T-helper 22 cell (primary cell): ENCODE measurements at regions not wholly inside any gene's neighbourhood (a gene's known extent, or its start where the extent isn't known, plus 50 kb on each side); places are given as distances from the start of the nearest gene placed in this dataset.
"Not testable (repeated sequence)": the region's sequence is repeated elsewhere in the genome, so short reads cannot be mapped to it uniquely, and the experiment has no call there.

Experiments
- DNase-seq: peaks from one replicate; pipeline ENCODE4 v3.0.0-alpha.2; 2020; ENCODE audit warnings: low read depth

DNA sequence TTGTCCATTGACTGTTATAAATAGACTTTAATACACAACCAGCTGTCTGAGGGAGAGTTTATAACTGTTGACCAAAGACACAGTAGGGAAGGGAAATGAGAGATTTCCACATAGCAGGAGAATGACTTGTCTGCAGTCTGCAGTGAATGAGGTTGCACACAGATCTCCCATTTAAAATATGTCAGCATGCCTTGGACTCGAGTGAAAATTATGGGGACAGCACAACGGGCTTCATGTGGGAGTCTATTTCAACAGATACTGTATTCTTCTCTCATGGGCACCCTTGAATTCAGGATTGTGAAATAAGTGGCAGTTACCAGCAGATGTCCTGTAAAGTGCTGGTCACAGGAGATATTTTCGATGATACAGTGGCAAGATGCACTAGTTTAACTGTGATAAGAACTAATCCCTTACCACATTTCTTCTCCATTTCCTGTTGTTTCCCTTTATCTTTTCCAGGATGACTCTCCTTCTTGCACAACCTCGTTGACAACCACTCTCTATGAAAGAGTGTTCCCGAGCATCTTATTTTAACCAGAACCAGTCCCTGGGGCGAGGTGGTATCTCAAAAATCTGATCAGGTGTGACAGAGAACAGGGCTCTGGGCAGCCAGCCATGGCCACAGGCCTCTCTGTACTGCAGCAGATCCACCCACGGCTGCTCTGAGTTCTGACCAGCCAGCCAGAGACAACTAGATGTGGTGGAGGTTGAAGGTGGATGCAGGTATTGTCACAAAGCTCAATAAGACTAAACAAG is 51.5 kb upstream of the MAP3K1 start:
- no peak for DNase-seq

DNA sequence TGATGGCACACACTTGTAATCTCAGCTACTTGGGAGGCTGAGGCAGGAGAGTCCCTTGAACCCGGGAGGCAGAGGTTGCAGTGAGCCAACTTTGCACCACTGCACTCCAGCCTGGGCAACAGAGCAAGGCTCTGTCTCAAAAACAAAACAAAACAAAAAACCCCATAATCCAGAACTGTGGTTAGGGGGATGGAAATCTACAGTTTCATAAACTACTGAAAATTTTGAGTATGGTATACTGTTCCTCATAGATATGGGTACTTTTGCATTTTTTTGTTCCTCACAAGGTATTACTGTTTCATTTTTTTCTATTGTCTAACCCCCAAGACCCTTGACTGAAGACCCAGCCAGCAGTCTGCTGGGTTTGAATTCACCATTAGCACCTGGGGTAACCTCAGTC is 52.2 kb upstream of the MAP3K1 start:
- no peak for DNase-seq

DNA sequence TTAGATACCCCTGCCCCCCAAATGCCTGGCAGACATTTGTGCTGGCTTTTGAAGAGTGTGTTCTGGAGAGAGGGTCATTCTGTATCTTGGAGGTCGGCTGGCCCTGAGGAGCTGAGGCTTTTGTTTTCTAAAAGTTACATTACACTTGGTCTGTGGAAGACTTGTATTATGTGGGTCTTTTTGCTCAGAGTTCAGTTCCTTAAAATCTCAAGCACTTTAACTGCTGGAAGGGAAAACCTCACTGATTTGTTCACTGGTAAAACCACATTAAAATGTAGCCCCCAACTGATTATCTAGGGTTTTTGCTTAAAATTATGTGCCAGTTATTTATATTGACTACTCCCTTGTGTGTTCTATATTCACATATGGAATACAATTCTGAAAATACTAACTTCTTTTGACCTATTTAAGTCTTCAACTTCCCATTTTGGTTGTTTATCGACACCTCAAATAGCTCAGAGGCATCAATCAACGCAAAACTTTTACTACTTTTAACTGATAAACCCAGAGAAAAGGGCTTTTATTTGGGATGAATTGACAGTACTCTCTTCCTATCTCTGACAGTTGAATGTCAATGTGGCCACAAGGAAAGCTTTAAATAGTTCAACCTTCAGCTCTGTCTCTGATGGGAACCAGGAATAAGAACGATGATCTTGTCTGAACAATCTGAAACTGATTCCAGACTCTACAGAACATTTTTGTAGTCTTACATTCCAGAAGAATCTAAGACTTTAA is 54.0 kb upstream of the MAP3K1 start:
- no peak for DNase-seq

DNA sequence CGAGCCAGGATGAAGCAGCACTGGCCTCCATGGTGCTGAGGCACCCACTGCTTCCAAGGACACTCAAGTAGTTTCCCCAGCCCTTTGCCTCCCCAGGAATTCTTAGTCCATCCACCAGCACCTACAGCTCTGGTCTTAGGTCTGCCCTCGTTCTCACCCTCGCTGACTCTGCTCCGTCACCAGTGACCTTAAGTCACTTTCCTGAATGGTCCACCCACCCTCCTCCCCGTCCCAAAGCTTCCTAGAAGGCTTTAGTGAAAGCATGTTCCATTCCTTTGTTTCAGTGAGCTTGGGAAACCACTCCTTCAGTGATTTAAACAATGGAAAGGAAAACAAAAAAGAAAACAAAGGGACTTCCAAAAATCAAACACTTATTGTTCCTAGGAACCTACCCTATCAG is 54.6 kb upstream of the MAP3K1 start:
- DNase-seq: no peak

DNA sequence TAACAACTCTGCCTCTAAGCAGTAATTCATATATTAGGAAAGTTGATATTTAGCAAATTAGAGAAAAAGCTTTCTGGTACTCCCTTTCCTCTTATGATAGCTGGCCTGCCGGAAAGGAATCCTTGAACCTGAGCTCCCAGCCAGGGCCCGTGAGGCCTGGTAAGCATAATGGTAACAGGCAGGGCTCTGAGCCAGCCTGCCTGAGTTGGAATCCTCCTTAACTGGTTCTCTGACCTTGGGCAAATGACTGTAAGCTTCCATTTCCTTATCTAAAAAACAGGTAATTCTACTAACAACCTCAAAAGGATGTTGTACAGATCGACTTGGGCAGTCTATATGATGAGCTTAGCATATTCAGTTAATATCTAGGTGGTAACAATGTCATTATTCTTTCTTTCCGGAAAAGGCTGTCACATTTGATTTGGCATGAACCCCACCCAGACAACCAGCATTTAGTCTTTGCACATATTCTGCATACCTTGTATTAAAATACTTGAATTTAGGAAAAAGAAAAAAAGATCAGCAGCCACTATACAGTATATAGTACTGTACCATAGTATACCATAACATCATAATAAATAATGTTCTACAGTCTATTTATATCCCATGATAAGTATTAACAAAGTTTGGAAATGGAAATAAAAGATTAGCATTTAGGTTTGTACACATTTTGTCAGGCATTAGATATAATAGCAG is 55.7 kb upstream of the MAP3K1 start:
- DNase-seq: no peak

DNA sequence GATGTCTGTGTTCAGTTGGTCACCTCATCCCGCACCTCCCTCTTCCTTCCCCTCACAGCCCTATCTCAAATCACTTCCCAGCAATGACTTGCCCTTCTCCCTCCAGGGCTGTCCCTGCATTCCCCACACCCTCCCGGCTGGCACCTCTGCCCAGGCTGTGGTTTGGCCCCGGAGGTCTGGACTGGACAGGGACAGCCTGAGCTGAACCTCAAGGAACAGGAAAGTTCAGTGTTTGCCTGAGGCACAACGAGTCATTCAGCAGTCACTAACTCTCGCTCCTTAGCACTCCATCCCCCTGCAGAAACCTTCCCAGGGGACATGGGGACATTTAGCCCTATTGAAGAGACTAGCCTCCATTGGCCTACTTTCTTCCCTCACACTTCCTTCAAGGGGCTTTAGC is 58.3 kb upstream of the MAP3K1 start:
- no peak for DNase-seq

DNA sequence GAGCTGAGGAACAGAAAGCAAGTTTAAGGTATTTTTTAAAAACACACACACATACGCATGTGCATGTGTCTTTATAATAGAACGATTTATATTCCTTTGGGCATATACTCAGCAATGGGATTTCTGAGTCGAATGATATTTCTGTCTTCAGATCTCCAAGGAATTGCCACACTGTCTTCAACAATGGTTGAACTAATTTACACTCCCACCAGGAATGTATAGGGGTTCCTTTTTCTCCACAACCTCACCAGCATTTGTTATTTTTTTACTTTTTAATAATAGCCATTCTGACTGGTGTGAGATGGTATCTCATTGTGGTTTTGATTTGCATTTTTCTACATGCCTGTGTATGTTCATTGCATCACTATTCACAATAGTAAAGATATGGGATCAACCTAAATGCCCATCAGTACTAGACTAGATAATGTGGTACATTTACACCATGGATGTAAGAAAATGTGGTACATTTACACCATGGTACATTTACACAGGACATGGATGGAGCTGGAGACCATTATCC is 60.3 kb upstream of the MAP3K1 start:
- DNase-seq: no peak

DNA sequence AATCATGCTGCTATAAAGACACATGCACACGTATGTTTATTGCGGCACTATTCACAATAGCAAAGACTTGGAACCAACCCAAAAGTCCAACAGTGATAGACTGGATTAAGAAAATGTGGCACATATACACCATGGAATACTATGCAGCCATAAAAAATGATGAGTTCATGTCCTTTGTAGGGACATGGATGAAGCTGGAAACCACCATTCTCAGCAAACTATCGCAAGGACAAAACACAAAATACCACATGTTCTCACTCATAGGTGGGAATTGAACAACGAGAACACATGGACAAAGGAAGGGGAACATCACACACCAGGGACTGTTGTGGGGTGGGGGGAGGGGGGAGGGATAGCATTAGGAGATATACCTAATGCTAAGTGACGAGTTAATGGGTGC is 61.8 kb upstream of the MAP3K1 start:
- DNase-seq: not testable (repeated sequence)

DNA sequence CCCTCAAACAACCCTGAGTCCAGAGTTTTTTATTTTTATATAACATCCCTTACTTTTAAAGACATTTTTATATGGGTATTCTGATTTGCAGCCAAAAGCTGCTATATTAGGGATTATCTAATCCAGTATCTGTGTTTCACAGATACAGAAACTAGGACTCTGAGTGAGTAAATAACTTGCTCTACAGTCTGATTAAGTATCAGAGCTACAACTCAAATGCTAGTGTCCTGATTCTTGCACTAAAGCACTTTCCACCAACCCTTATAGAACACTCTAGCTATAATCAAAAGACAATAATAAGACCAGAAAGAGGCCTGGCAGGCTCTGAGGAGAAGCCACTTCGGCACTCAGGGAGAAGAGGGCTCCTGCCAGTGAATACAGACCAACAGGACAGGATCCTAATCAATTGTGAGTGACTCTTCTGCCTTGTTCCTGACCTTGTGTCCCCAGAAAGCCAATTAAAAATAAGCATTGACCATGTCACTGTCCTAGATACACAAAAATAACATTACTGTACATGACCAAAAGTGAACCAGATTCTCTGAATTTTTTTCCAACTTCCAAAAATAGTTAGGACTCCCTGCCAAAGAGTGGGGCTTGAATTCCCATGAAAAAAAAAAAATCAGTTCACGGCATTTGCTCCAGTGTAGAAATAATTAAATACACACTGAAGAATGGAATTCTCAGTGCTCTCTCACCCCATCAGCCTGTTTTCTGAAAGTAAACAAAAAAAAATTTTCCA is 63.6 kb upstream of the MAP3K1 start:
- no peak for DNase-seq

DNA sequence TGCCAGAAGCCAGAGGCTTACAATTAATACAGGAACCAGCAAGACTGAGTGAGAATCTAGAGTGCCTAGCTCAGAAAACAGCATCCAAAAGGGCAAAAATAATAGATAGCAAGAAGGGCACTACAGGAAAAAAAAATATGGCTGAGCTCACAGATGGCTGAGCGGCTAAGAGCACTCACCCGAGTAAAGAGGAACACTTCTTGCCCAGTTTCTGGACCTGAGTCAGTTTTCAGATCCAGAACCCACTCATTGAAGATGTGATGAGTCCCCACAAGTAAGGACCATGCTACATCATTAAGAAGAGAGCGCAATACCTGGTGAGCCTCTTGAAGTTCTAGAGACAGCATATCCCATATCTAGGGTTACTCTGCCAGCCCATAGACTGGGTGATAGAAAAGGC is 65.5 kb upstream of the MAP3K1 start:
- no peak for DNase-seq

DNA sequence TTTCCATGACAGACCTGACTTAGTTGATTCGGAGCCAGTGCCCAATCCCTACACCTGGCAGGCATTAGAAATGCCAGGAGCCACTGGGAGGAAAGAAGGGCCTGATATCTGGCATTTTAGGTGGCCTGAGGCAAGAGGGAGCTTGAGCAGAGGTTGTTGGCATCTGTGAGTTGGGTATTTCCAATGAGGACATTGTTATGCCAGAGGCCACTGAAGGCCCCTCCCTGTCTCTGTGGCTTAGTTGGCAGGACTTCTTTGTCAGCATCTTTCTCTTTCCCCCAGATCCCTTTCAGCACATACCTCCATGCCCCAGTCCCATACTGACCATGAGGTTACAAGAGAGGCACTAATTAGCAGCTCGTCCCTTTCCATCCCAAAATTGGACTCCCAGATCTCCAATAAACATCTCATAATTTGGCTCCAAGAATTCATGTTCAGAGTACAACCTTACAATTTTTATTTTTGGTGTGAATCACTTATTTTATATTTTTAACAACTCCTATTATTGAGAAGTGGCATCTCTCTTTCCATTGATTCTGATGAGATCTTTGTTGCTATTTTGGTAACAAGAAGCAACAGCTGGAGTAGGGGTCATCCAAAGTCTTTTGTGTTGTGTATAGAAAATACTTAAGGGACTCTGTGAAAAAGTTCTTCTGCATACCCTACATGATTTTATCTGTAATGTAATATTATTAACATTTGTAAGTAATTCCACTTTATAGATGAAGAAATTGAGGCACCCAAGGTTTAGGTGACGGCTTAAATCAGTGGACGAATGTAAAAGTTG is 68.6 kb upstream of the MAP3K1 start:
- DNase-seq: no peak

DNA sequence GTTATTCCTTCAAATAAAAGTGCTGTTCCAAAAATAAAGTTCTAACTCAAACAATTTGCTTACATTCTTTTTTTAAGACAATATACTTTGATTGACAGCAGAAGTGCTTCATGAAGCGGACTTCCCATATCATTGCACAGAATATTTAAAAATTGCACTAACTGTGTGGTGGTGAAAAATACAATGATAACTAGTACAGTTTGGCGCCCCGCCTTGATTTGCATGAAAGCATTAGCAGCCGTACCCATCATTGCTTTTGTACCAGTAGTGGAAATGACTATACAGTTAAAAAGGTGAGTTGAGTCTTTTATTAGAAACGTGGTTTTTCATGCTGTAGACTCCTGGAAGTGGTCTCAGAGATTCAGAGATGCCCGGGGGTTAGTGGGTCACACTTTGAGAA is 69.5 kb upstream of the MAP3K1 start:
- no peak for DNase-seq

DNA sequence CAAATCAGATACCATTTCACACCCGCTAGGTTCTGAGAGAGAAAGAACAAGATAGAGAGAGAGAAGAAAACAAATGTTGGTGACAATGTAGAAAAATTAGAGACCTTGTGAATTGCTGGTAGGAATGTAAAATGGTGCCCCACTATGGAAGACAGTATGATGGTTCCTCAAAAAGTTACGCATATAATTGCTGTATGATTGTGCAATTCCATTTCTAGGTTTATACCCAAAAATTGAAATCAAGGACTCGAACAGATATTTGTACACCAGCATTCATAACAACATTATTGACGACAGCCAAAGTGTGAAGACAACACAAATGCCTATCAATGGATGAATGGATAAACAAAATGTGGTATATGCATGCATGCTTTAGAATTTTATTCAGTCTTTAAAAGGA is 74.5 kb upstream of the MAP3K1 start:
- no peak for DNase-seq

DNA sequence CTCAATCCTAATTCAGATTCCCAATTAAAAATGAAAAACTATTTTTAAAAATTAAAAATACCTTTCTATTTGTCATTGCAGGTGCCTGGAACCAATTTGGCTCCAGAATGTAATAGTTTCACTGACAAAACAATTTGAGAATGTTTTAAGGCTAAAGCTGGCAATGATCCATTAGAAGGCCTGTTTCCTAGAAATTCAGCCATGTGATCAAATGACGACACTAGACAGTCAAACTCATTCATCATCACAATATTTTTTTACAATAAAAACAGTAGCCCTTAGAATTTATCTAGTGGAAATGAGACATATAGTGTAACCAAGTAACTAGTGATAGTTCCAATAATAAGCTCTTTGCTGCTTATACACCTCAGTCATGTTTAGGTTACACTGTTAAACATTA is 75.4 kb upstream of the MAP3K1 start:
- no peak for DNase-seq

DNA sequence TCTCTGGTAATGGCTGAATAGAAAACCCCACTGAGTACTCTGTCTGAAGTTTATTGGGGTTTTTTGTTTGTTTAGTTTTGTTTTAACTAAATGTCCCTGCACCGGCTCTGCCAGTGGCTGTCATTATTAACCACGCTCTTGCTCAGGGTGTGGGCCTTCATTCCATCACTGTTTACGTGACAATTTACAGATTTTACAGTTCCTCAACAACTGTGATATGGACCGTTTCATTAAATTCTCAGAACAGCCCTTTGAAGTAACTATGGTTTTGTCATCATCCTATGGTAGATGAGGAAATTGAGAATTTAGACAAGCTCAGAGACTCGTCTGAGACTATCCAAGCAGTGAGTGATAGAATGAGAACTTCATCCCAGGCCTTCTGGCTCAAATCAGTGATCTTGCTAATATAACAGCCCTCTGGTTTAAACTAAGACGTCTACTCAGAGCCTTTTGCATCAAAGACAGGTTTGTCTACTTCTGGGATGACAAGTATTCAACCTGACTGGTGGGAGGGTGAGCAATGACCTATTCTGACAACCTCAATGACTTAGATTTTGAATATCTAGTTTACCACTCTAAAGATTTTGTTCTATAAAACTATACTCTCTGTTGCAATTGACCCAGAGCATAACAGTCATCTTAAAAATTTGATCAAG is 77.3 kb upstream of the MAP3K1 start:
- no peak for DNase-seq

DNA sequence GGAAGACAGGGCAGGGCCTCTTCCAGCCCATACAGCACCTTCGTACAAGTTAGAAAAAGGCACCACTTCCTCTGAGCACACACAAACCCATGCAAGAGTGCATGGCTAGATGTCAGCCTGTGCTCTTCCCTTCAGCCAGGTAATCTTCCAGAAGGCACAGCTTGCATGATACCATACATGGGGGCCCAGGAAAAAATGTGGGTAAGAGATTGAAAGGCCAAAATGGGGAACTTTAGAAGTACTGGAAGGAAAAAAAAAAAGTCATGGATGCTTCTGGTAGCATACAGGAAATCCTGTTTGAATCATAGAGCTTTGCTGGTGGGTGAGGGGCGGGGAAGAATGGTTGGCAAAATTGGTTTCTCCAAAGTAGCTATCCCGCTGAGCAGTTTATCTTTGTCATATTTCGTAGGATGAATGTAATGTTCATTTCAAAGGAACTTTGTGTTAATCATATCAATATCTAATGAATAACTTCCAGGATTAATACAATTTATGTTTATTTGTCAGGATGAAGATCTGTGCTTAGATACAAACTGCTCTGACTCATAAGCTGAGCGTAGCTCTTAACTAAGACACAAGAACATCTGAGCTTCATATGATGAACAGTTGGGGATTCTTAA is 78.2 kb upstream of the MAP3K1 start:
- DNase-seq: no peak

DNA sequence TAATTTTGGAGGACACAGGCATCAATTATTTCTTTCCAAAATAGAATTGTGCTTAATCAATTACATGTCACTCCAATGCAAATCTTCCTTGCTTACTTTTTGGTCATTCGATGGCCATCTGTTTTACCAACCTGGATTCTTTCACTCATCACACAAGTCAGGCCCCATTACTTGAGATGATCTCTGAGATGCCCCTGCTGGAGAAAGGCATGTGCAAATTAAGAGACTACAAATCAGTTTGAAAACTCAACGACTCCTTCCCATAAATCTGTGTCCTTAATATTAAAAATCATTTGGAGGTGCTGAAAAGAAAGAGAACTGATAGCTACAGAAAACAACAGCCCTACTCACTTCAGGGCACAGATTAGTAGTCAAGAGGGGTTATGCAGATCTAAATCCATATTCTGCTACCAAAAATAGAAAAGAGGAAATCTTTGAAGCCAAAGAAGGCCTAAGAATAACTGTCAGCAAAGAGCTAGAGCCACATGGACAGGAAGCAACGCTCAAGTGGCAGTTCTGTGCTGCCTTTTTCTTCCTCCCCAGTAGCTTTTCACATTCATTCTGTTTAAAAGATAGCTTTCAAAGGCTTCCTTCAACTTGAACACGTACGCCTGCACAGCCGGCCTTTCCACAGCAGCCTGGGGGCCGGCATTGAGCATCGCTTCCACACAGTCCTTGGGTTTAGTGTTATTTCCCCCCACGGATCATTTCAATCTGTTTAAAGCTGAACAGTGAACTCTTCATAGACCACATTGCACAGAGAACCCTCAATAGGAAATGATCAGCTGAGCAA is 79.3 kb upstream of the MAP3K1 start:
- DNase-seq: no peak

DNA sequence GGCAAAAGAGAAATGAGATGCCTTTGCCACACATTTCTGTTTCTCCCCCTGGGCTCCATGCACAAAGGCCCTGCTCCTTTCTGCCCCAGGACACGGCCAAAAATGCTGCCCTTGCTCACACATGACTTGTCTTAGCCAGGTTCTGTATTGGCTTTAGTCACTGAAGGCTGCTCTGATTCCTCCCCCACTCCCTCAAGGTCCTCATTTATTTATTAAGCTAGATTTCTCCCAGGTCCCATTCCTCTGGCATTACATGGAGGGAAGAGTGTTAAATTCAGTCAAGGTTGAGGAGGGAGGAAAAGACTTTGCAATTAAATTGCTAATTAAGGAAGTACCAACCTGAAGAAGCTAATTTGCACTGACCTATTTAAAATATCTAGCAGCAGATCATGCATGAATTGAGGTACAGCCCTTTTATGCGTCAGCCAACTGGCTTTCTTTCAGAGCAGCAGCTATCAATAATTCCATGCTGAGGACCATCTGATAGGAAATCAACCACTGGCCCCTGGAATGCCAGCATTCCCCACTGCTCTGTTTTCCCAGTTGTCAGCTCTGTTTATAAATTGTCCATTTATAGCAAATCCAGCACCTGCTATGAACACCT is 81.2 kb upstream of the MAP3K1 start:
- DNase-seq: no peak

DNA sequence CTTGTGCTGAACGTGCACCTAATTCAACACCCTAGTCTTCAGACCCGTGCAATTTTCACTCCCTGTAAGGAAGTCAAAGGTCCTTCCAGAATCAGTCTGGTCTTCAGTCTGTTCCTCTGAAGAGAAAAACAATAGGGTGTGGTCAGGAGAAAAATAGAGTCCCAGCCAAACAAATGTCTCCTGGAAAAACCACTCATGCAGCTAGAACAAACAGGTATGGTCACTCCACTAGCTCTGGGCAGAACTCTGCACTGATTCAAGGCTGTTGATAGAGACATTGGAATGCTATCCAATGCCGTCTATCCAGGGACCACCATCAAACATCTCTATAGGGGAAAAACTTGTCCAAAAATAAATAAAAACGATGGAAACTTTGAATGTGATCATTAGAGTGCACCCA is 81.8 kb upstream of the MAP3K1 start:
- no peak for DNase-seq
